HCT116 (cell line): ENCODE measurements at regions not wholly inside any gene's neighbourhood (a gene's known extent, or its start where the extent isn't known, plus 50 kb on each side); places are given as distances from the start of the nearest gene placed in this dataset.

Experiments
- ATAC-seq: fragments of 200-7000 bp; cut with Tn5 transposase; 2 replicates; pipeline ENCODE4 v1.9.1; 2020; ENCODE audit warnings: mild to moderate bottlenecking, moderate library complexity
- BruUV-seq: library from RNA; stranded (reverse); fragments of 400-500 nt; replicated peaks from 2 replicates; lab custom pipeline; 2021; lab: Mats Ljungman, UMichigan
- CTCF ChIA-PET: fragments of 300-600 bp; sonication (Branson Sonifier 250); formaldehyde crosslinking; loops from one replicate; lab custom pipeline; 2021; ENCODE audit warnings: antibody characterized with exemption; lab: Charles Lee
- POLR2A ChIA-PET: fragments of 300-600, 350-600 bp; sonication (Branson Sonifier 250); formaldehyde crosslinking; loops from one replicate; lab custom pipeline; 2021; ENCODE audit warnings: antibody characterized with exemption; lab: Charles Lee
- RAD21 ChIA-PET, 2 experiments: fragments of 300-600 bp; sonication (Branson Sonifier 250); formaldehyde crosslinking; loops; one replicate each; lab custom pipeline; 2023; ENCODE audit warnings: low total read pairs in 2 of 2; ENCODE audit not compliant: uncharacterized antibody in 2 of 2, unreplicated experiment in 2 of 2, low non-redundant PET in 1 of 2; lab: Charles Lee
- DNase-seq: peaks from one replicate; pipeline ENCODE4 v3.0.0-alpha.2; 2010; ENCODE audit warnings: low read depth, low spot score
- H2AFZ ChIP-seq: fragments of 200-600 bp; shearing (Covaris generic), sonication (generic); 2 replicates; pipeline ENCODE4 v1.6.1; 2017; ENCODE audit warnings: low read depth, mixed run types, mixed read lengths, antibody characterized with exemption, low read length; ENCODE audit not compliant: poor library complexity, severe bottlenecking
- H3K27ac ChIP-seq: 2 replicates; pipeline ENCODE4 v1.5.1; 2012; ENCODE audit warnings: low read depth, low read length
- H3K27me3 ChIP-seq: fragments of 200-600 bp; sonication (generic); 2 replicates; pipeline ENCODE4 v1.6.1; 2016; ENCODE audit warnings: mixed run types, low read length, mixed read lengths; ENCODE audit not compliant: insufficient read depth
- H3K36me3 ChIP-seq, 2 experiments: fragments of 200-500 bp in 1 of 2; fragments of 200-600 bp in 1 of 2; sonication (Bioruptor generic) in 1 of 2; sonication (generic) in 1 of 2; 2 replicates each; pipeline versions ENCODE4 v1.5.1 to v1.6.1; 2014 to 2016; ENCODE audit warnings: low read length in 2 of 2, inconsistent platforms in 1 of 2, mixed read lengths in 1 of 2, mixed run types in 1 of 2; ENCODE audit not compliant: insufficient read depth in 2 of 2, control insufficient read depth in 1 of 2
- H3K4me1 ChIP-seq, 2 experiments: fragments of 200-600 bp in 1 of 2; sonication (generic) in 1 of 2; 2 replicates each; pipeline versions ENCODE4 v1.5.1 to v1.6.1; 2012 to 2017; ENCODE audit warnings: low read length in 2 of 2, inconsistent platforms in 1 of 2, mild to moderate bottlenecking in 1 of 2, mixed read lengths in 1 of 2, mixed run types in 1 of 2, moderate library complexity in 1 of 2; ENCODE audit not compliant: insufficient read depth in 2 of 2, control insufficient read depth in 1 of 2
- H3K4me2 ChIP-seq: fragments of 200-600 bp; sonication (generic); 2 replicates; pipeline ENCODE4 v1.6.1; 2017; ENCODE audit warnings: mixed run types, low read length, mixed read lengths
- H3K4me3 ChIP-seq, 2 experiments: fragments of 200-600 bp in 1 of 2; sonication (generic) in 1 of 2; replicated peaks in 1 of 2; 2 replicates each; pipeline ENCODE4 v1.5.1; 2011 to 2016; ENCODE audit warnings: low read length in 2 of 2, control low read depth in 1 of 2, low read depth in 1 of 2, mild to moderate bottlenecking in 1 of 2, mixed read lengths in 1 of 2, mixed run types in 1 of 2
- H3K79me2 ChIP-seq: fragments of 200-600 bp; sonication (generic); 2 replicates; pipeline ENCODE4 v1.6.1; 2017; ENCODE audit warnings: mild to moderate bottlenecking, mixed run types, low read length, moderate library complexity, mixed read lengths; ENCODE audit not compliant: insufficient read depth
- H3K9ac ChIP-seq: fragments of 200-600 bp; sonication (generic); 2 replicates; pipeline ENCODE4 v1.6.1; 2016; ENCODE audit warnings: low read length, mixed read lengths
- H3K9me2 ChIP-seq: fragments of 200-600 bp; sonication (generic), shearing (Covaris generic); 2 replicates; pipeline ENCODE4 v1.6.1; 2017; ENCODE audit warnings: mixed run types, mild to moderate bottlenecking, moderate library complexity; ENCODE audit not compliant: insufficient read depth
- H3K9me3 ChIP-seq, 2 experiments: fragments of 200-500 bp in 1 of 2; fragments of 200-600 bp in 1 of 2; sonication (Bioruptor generic) in 1 of 2; sonication (generic) in 1 of 2; 2 replicates each; pipeline ENCODE4 v1.6.1; 2014 to 2017; ENCODE audit warnings: low read length in 2 of 2, mixed read lengths in 2 of 2, inconsistent platforms in 1 of 2, low read depth in 1 of 2, mild to moderate bottlenecking in 1 of 2, mixed run types in 1 of 2, moderate library complexity in 1 of 2; ENCODE audit not compliant: control insufficient read depth in 1 of 2, insufficient read depth in 1 of 2
- H4K20me1 ChIP-seq: fragments of 200-600 bp; sonication (generic), shearing (Covaris generic); 2 replicates; pipeline ENCODE4 v1.6.1; 2017; ENCODE audit warnings: mixed run types, mild to moderate bottlenecking, moderate library complexity; ENCODE audit not compliant: insufficient read depth
- CBX3 ChIP-seq: IDR thresholded peaks from 2 replicates; pipeline ENCODE4 v1.6.1; 2012; ENCODE audit warnings: low read depth
- ELF1 ChIP-seq: IDR thresholded peaks from 2 replicates; pipeline ENCODE4 v1.6.1; 2012; ENCODE audit warnings: low read depth, borderline replicate concordance
- EZH2 ChIP-seq: fragments of 200-600 bp; sonication (generic); IDR thresholded peaks from 2 replicates; pipeline ENCODE4 v1.6.1; 2017; ENCODE audit warnings: antibody characterized with exemption, mixed run types
- FOSL1 ChIP-seq: IDR thresholded peaks from 2 replicates; pipeline ENCODE4 v1.6.1; 2012; ENCODE audit warnings: low read depth
- JUND ChIP-seq: IDR thresholded peaks from 2 replicates; pipeline ENCODE4 v1.6.1; 2012
- POLR2A ChIP-seq: IDR thresholded peaks from 2 replicates; pipeline ENCODE4 v1.7.0; 2011; ENCODE audit warnings: borderline replicate concordance; ENCODE audit not compliant: insufficient read depth, insufficient read length; ENCODE audit errors: extremely low read depth
- POLR2AphosphoS5 ChIP-seq: IDR thresholded peaks from 2 replicates; pipeline ENCODE4 v1.6.1; 2011; ENCODE audit warnings: mild to moderate bottlenecking, low read depth, low read length, moderate library complexity
- RAD21 ChIP-seq: IDR thresholded peaks from 2 replicates; pipeline ENCODE4 v1.6.1; 2012; ENCODE audit warnings: low read depth, mild to moderate bottlenecking
- SIN3A ChIP-seq: IDR thresholded peaks from 2 replicates; pipeline ENCODE4 v1.6.1; 2012; ENCODE audit warnings: low read depth
- TCF7L2 ChIP-seq: IDR thresholded peaks from 2 replicates; pipeline ENCODE4 v1.7.0; 2011; ENCODE audit warnings: borderline replicate concordance, inconsistent platforms; ENCODE audit not compliant: insufficient read depth, insufficient read length; ENCODE audit errors: extremely low read depth
- ZBTB33 ChIP-seq: IDR thresholded peaks from 2 replicates; pipeline ENCODE4 v1.6.1; 2011; ENCODE audit warnings: mild to moderate bottlenecking, low read length, moderate library complexity; ENCODE audit not compliant: insufficient replicate concordance; ENCODE audit errors: extremely low read depth
- ZFX ChIP-seq: fragments of 450-650 bp; IDR thresholded peaks from 2 replicates; pipeline ENCODE4 v1.6.1; 2017
- ZNF274 ChIP-seq: fragments of 200-500 bp; sonication (Bioruptor generic); IDR thresholded peaks from 2 replicates; pipeline ENCODE4 v1.6.1; 2014; ENCODE audit warnings: mild to moderate bottlenecking, low read depth, low read length, inconsistent platforms
- intact Hi-C: fragments of 100-400 bp; cut with micrococcal nuclease; formaldehyde crosslinking; loops from 2 replicates; pipeline ENCODE4 v1.10.0; 2022
- TF ChIP-seq, protein P1 (sequence below), 3 experiments: fragments of 200-600 bp in 1 of 3; sonication (generic) in 1 of 3; IDR thresholded peaks in 2 of 3; conservative IDR thresholded peaks in 1 of 3; 2 replicates each; pipeline ENCODE4 v1.5.1; 2012 to 2017; ENCODE audit warnings: low read depth in 2 of 3, low read length in 2 of 3, antibody characterized with exemption in 1 of 3, borderline replicate concordance in 1 of 3, control low read depth in 1 of 3, mild to moderate bottlenecking in 1 of 3, mixed read lengths in 1 of 3, mixed run types in 1 of 3, moderate library complexity in 1 of 3; ENCODE audit not compliant: insufficient read depth in 1 of 3
- TF ChIP-seq, protein P2 (sequence below): IDR thresholded peaks from 2 replicates; pipeline ENCODE4 v1.6.1; 2012
- TF ChIP-seq, protein P3 (sequence below): IDR thresholded peaks from 2 replicates; pipeline ENCODE4 v1.6.1; 2012

DNA sequence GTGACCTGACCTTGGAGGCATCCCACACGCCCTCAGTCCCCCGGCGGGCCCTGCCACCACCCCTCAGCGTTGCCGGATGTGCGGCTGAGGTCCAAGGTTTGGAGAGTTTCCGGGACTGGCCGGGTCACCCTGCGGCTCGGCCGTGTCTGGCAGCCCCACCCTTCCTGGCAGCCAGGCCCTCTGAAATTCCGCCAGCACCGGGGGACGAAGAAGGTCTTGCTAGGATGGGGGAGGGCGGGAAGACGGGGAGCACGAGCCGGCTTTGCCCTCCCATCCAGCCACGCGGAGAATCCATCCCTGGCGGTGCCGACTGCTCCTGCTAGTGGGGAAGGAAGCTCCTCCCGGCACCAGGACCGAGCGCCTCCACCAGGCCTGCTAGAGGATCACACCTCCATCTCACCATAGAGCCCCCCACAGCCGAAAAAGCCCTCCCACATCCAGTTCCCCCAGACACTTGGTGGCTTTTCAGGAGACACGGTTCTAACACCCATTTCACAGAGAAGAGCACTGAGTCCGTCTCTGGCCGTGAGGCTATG, 81.5 kb downstream of the CPN2 start:
- Histone ChIP-seq H2AFZ (no peak overlapping the region), H3K4me1 (peaks cover 62 to 67% of the 10 kb centered on the region in 2 experiments), H3K9me2 (no peaks in the 10 kb centered on the region), H3K27me3 (no peaks in the 10 kb centered on the region)
- POLR2A ChIA-PET, result interaction anchor here (1.5 to 2.1 kb wide), 2 partner anchors 46 to 134 kb away, joined by 4 to 11 read pairs; partner anchors contain the start of gene HES1
- TF ChIP-seq, protein P1, sequence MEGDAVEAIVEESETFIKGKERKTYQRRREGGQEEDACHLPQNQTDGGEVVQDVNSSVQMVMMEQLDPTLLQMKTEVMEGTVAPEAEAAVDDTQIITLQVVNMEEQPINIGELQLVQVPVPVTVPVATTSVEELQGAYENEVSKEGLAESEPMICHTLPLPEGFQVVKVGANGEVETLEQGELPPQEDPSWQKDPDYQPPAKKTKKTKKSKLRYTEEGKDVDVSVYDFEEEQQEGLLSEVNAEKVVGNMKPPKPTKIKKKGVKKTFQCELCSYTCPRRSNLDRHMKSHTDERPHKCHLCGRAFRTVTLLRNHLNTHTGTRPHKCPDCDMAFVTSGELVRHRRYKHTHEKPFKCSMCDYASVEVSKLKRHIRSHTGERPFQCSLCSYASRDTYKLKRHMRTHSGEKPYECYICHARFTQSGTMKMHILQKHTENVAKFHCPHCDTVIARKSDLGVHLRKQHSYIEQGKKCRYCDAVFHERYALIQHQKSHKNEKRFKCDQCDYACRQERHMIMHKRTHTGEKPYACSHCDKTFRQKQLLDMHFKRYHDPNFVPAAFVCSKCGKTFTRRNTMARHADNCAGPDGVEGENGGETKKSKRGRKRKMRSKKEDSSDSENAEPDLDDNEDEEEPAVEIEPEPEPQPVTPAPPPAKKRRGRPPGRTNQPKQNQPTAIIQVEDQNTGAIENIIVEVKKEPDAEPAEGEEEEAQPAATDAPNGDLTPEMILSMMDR (IDR thresholded peaks at IDR 0.05 in 2 of 3, conservative IDR thresholded peaks at IDR 0.05 in 1 of 3; ENCODE audit: borderline replicate concordance in 1 of 3, insufficient read depth in 1 of 3, low read depth in 2 of 3, low read length in 2 of 3), result peak in 2 of 3 experiments; percentile 65 to 66; a peak in 4 of 6 replicates
- TF ChIP-seq JUND, result no peak
- TF ChIP-seq ZFX, result peak; percentile 60; the same call in 1 of the 2 replicates
- peak; percentile 93 for TF ChIP-seq TCF7L2
- TF ChIP-seq EZH2, result no peak
- TF ChIP-seq ZBTB33, result no peak
- no peak for TF ChIP-seq CBX3
- TF ChIP-seq POLR2A, result no peak
- no peak for TF ChIP-seq ZNF274
- TF ChIP-seq, protein P2, sequence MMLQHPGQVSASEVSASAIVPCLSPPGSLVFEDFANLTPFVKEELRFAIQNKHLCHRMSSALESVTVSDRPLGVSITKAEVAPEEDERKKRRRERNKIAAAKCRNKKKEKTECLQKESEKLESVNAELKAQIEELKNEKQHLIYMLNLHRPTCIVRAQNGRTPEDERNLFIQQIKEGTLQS, result no peak
- TF ChIP-seq ELF1, result no peak
- peak; percentile 54; the same call in 1 of the 2 replicates for TF ChIP-seq POLR2AphosphoS5
- TF ChIP-seq SIN3A, result no peak
- TF ChIP-seq FOSL1, result no peak
- TF ChIP-seq, protein P3, sequence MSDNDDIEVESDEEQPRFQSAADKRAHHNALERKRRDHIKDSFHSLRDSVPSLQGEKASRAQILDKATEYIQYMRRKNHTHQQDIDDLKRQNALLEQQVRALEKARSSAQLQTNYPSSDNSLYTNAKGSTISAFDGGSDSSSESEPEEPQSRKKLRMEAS, result no peak
- TF ChIP-seq RAD21, result no peak
- TF ChIP-seq, all 23 proteins: peak for 4
- no TSS peak for BruUV-seq
- RAD21 ChIA-PET, result interaction anchor here (0.8 to 1.1 kb wide), 2 partner anchors 54 to 489 kb away, joined by 3 to 4 read pairs; no protein-coding TSS in a partner anchor
- no peaks in the 10 kb centered on the region for H3K79me2 ChIP-seq
- no peaks in the 10 kb centered on the region for H3K36me3 ChIP-seq
- peak overlapping the region; percentile 76 for H3K4me2 ChIP-seq
- DNase-seq, result peak; percentile 27
- H3K27ac ChIP-seq, result peak overlapping the region; percentile 74
- H3K9ac ChIP-seq, result peak overlapping the region; percentile 53
- intact Hi-C loops, result loop anchor here (2.0 to 5.0 kb wide), 2 partner anchors 27 to 132 kb away; partner anchors contain the start of gene HES1
- peak overlapping the region; percentile 29 to 48 for H3K4me3 ChIP-seq
- H4K20me1 ChIP-seq, result no peaks in the 10 kb centered on the region
- CTCF ChIA-PET, result interaction anchor here (1.0 to 3.3 kb wide), 7 partner anchors 9 to 489 kb away, joined by 3 to 15 read pairs (median 3); no protein-coding TSS in a partner anchor
- peak; percentile 61 for ATAC-seq
- H3K9me3 ChIP-seq, result no peaks in the 10 kb centered on the region
